Breast epithelium (tissue), 3 donors: ENCODE measurements at regions not wholly inside any gene's neighbourhood (a gene's known extent, or its start where the extent isn't known, plus 50 kb on each side); places are given as distances from the start of the nearest gene placed in this dataset.

Source experiments
- POLR2A ChIP-seq: fragments of 450-650 bp; IDR thresholded peaks from one replicate; pipeline ENCODE4 v1.6.1; 2016; ENCODE audit warnings: antibody characterized with exemption, mild to moderate bottlenecking, moderate library complexity
- TF ChIP-seq, protein P1 (sequence below), 3 donors: fragments of 450-650 bp; IDR thresholded peaks; one replicate each; pipeline ENCODE4 v1.5.1; 2016 to 2017; ENCODE audit warnings: antibody characterized with exemption in 3 of 3, mild to moderate bottlenecking in 3 of 3, moderate library complexity in 3 of 3

DNA sequence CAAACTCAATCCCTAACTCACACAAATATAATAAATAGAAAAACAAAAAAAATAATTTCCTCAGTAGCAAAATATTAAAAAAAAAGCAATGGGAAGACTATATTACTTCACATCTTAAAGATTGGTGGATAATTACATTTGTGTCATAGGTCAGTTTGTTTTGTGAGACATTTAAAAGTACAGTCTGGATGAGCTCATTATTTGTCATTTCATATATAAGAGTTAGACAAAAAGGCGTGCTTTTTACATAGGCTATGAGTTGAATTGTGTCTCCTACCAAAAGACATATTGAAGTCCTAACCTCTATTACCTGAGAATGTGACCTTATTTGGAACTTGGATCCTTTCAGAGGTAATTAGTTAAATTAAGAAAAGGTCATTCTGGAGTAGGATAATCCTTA lies 710.1 kb upstream of the CBLB start:
- TF ChIP-seq, protein P1, sequence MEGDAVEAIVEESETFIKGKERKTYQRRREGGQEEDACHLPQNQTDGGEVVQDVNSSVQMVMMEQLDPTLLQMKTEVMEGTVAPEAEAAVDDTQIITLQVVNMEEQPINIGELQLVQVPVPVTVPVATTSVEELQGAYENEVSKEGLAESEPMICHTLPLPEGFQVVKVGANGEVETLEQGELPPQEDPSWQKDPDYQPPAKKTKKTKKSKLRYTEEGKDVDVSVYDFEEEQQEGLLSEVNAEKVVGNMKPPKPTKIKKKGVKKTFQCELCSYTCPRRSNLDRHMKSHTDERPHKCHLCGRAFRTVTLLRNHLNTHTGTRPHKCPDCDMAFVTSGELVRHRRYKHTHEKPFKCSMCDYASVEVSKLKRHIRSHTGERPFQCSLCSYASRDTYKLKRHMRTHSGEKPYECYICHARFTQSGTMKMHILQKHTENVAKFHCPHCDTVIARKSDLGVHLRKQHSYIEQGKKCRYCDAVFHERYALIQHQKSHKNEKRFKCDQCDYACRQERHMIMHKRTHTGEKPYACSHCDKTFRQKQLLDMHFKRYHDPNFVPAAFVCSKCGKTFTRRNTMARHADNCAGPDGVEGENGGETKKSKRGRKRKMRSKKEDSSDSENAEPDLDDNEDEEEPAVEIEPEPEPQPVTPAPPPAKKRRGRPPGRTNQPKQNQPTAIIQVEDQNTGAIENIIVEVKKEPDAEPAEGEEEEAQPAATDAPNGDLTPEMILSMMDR (IDR thresholded peaks at IDR 0.05), result no peak
- TF ChIP-seq POLR2A, result no peak
